GM06990 (cell line): ENCODE measurements at regions not wholly inside any gene's neighbourhood (a gene's known extent, or its start where the extent isn't known, plus 50 kb on each side); places are given as distances from the start of the nearest gene placed in this dataset.

Source experiments
- DNase-seq: peaks from one replicate; pipeline ENCODE4 v3.0.0-alpha.2; 2011; ENCODE audit not compliant: insufficient read length; ENCODE audit errors: extremely low read depth
- H3K27me3 ChIP-seq: replicated peaks from 2 replicates; pipeline ENCODE4 v1.6.0; 2011; ENCODE audit warnings: low read length; ENCODE audit not compliant: control insufficient read depth, insufficient read depth
- H3K36me3 ChIP-seq: 2 replicates; pipeline ENCODE4 v1.5.1; 2011; ENCODE audit warnings: low read length; ENCODE audit not compliant: control insufficient read depth, insufficient read depth
- H3K4me3 ChIP-seq: replicated peaks from 2 replicates; pipeline ENCODE4 v1.5.1; 2011; ENCODE audit warnings: low read depth, mild to moderate bottlenecking, control low read depth, low read length
- CTCF ChIP-seq: IDR thresholded peaks from 2 replicates; pipeline ENCODE4 v1.5.1; 2011; ENCODE audit warnings: low read length, control low read depth, mild to moderate bottlenecking, inconsistent platforms; ENCODE audit not compliant: insufficient read depth, poor library complexity, severe bottlenecking

- H3K4me3 ChIP-seq: no peak overlapping the region
- no peak for DNase-seq
- no peak for TF ChIP-seq CTCF
- H3K36me3 ChIP-seq: no peaks in the 10 kb centered on the region
- H3K27me3 ChIP-seq: no peaks in the 10 kb centered on the region
Measured at GRCh38 chr16:5556158-5556810, 458.7 kb upstream of the EEF2KMT start.

GRCh38 chr16:5551909-5552308 lies 454.3 kb upstream of the EEF2KMT start:
- DNase-seq: no peak
- TF ChIP-seq CTCF: no peak
- no peak overlapping the region for H3K4me3 ChIP-seq
- no peaks in the 10 kb centered on the region for H3K27me3 ChIP-seq
- H3K36me3 ChIP-seq: no peaks in the 10 kb centered on the region

GRCh38 chr16:5549802-5550201 lies 452.2 kb upstream of the EEF2KMT start:
- Histone ChIP-seq H3K27me3 (no peaks in the 10 kb centered on the region), H3K36me3 (no peaks in the 10 kb centered on the region), H3K4me3 (no peak overlapping the region)
- DNase-seq: no peak
- TF ChIP-seq CTCF: no peak

GRCh38 chr16:5541356-5541755 lies 443.8 kb upstream of the EEF2KMT start:
- Histone ChIP-seq H3K27me3 (no peaks in the 10 kb centered on the region), H3K4me3 (no peak overlapping the region), H3K36me3 (no peaks in the 10 kb centered on the region)
- no peak for DNase-seq
- TF ChIP-seq CTCF: no peak

- no peaks in the 10 kb centered on the region for H3K36me3 ChIP-seq
- no peaks in the 10 kb centered on the region for H3K27me3 ChIP-seq
- H3K4me3 ChIP-seq: no peak overlapping the region
- TF ChIP-seq CTCF: no peak
- no peak for DNase-seq
Measured at GRCh38 chr16:5537347-5537746, 439.8 kb upstream of the EEF2KMT start.

- H3K36me3 ChIP-seq: no peaks in the 10 kb centered on the region
- H3K4me3 ChIP-seq: no peak overlapping the region
- no peak for TF ChIP-seq CTCF
- no peaks in the 10 kb centered on the region for H3K27me3 ChIP-seq
- no peak for DNase-seq
Measured at GRCh38 chr16:5533321-5533888, 435.8 kb upstream of the EEF2KMT start.
